WERI-Rb-1 (cell line): ENCODE measurements at regions not wholly inside any gene's neighbourhood (a gene's known extent, or its start where the extent isn't known, plus 50 kb on each side); places are given as distances from the start of the nearest gene placed in this dataset.

Experiments
- DNase-seq: peaks from one replicate; pipeline ENCODE4 v3.0.0-alpha.2; 2020
- H3K27ac ChIP-seq: fragments of 250-450 bp; sonication (Bioruptor Pico); 2 replicates; pipeline ENCODE4 v1.5.1; 2020; ENCODE audit warnings: mild to moderate bottlenecking, moderate library complexity
- H3K27me3 ChIP-seq: fragments of 250-450 bp; sonication (Bioruptor Pico); 2 replicates; pipeline ENCODE4 v1.5.1; 2021; ENCODE audit warnings: mild to moderate bottlenecking, low read depth, moderate library complexity; ENCODE audit not compliant: insufficient read depth, severe bottlenecking
- H3K36me3 ChIP-seq: fragments of 250-450 bp; sonication (Bioruptor Pico); 2 replicates; pipeline ENCODE4 v1.5.1; 2020; ENCODE audit warnings: mild to moderate bottlenecking, moderate library complexity
- H3K4me3 ChIP-seq: 2 replicates; pipeline ENCODE4 v1.5.1; 2011; ENCODE audit warnings: low read depth, mild to moderate bottlenecking, control low read depth, low read length
- H3K9me3 ChIP-seq: fragments of 250-450 bp; sonication (Bioruptor Pico); 2 replicates; pipeline ENCODE4 v1.5.1; 2021; ENCODE audit warnings: mild to moderate bottlenecking, moderate library complexity; ENCODE audit not compliant: severe bottlenecking
- CTCF ChIP-seq: IDR thresholded peaks from 2 replicates; pipeline ENCODE4 v1.5.1; 2011; ENCODE audit warnings: low read depth, mild to moderate bottlenecking, control low read depth, inconsistent platforms, low read length

GRCh38 chr2:102939207-102939606 lies 177.4 kb downstream of the TMEM182 start:
- DNase-seq, result no peak
- Histone ChIP-seq H3K27me3 (peaks cover 53% of the 10 kb centered on the region), H3K9me3 (no peaks in the 10 kb centered on the region), H3K4me3 (no peak overlapping the region), H3K27ac (no peak overlapping the region), H3K36me3 (no peaks in the 10 kb centered on the region)
- no peak for TF ChIP-seq CTCF

GRCh38 chr2:102940684-102941083 lies 178.9 kb downstream of the TMEM182 start:
- peaks cover 54% of the 10 kb centered on the region for H3K27me3 ChIP-seq
- no peak for TF ChIP-seq CTCF
- no peak overlapping the region for H3K4me3 ChIP-seq
- no peak overlapping the region for H3K27ac ChIP-seq
- no peaks in the 10 kb centered on the region for H3K9me3 ChIP-seq
- DNase-seq, result no peak
- H3K36me3 ChIP-seq, result no peaks in the 10 kb centered on the region

- no peak for DNase-seq
- H3K9me3 ChIP-seq, result no peaks in the 10 kb centered on the region
- no peak overlapping the region for H3K27ac ChIP-seq
- no peaks in the 10 kb centered on the region for H3K36me3 ChIP-seq
- TF ChIP-seq CTCF, result no peak
- peaks cover 63% of the 10 kb centered on the region for H3K27me3 ChIP-seq
- no peak overlapping the region for H3K4me3 ChIP-seq
Measured at GRCh38 chr2:102942107-102942506, 180.3 kb downstream of the TMEM182 start.

GRCh38 chr2:102943251-102943650 lies 181.4 kb downstream of the TMEM182 start:
- Histone ChIP-seq H3K4me3 (no peak overlapping the region), H3K9me3 (no peaks in the 10 kb centered on the region), H3K27ac (no peak overlapping the region), H3K36me3 (no peaks in the 10 kb centered on the region), H3K27me3 (peaks cover 64% of the 10 kb centered on the region)
- no peak for DNase-seq
- TF ChIP-seq CTCF, result no peak

GRCh38 chr2:102950371-102950946 lies 188.6 kb downstream of the TMEM182 start:
- Histone ChIP-seq H3K27ac (no peak overlapping the region), H3K9me3 (no peaks in the 10 kb centered on the region), H3K4me3 (no peak overlapping the region), H3K36me3 (no peaks in the 10 kb centered on the region), H3K27me3 (peaks cover 46% of the 10 kb centered on the region)
- no peak for TF ChIP-seq CTCF
- no peak for DNase-seq

- DNase-seq, result no peak
- Histone ChIP-seq H3K27ac (no peak overlapping the region), H3K27me3 (peaks cover 38% of the 10 kb centered on the region), H3K4me3 (no peak overlapping the region), H3K36me3 (no peaks in the 10 kb centered on the region), H3K9me3 (no peaks in the 10 kb centered on the region)
- no peak for TF ChIP-seq CTCF
Measured at GRCh38 chr2:102951249-102951648, 189.4 kb downstream of the TMEM182 start.
